HG03108 (cell line): ENCODE measurements at regions not wholly inside any gene's neighbourhood (a gene's known extent, or its start where the extent isn't known, plus 50 kb on each side); places are given as distances from the start of the nearest gene placed in this dataset.
"Not testable (repeated sequence)": the region's sequence is repeated elsewhere in the genome, so short reads cannot be mapped to it uniquely, and the experiment has no call there.

ENCODE experiments used
- ATAC-seq: cut with Tn5 transposase; IDR thresholded peaks from one replicate; pipeline ENCODE4 v1.9.1; 2021; ENCODE audit warnings: moderate library complexity; ENCODE audit not compliant: unreplicated experiment

GRCh38 chr2:53212576-53212975, 555.0 kb upstream of the CHAC2 start:
- ATAC-seq, result no peak

- ATAC-seq, result no peak
Measured at GRCh38 chr2:53211201-53211774, 556.3 kb upstream of the CHAC2 start.

GRCh38 chr2:53210538-53210937, 557.1 kb upstream of the CHAC2 start:
- ATAC-seq, result no peak

GRCh38 chr2:53209679-53210458, 557.7 kb upstream of the CHAC2 start:
- no peak for ATAC-seq

- no peak for ATAC-seq
Measured at GRCh38 chr2:53208815-53209214, 558.8 kb upstream of the CHAC2 start.

GRCh38 chr2:53206226-53206625, 561.4 kb upstream of the CHAC2 start:
- not testable (repeated sequence) for ATAC-seq

GRCh38 chr2:53202063-53202462, 565.5 kb upstream of the CHAC2 start:
- no peak for ATAC-seq

GRCh38 chr2:53200072-53200471, 567.5 kb upstream of the CHAC2 start:
- ATAC-seq, result no peak

- no peak for ATAC-seq
Measured at GRCh38 chr2:53188851-53189510, 578.6 kb upstream of the CHAC2 start.

- no peak for ATAC-seq
Measured at GRCh38 chr2:53183581-53183980, 584.0 kb upstream of the CHAC2 start.

- ATAC-seq, result no peak
Measured at GRCh38 chr2:53182601-53183000, 585.0 kb upstream of the CHAC2 start.

- no peak for ATAC-seq
Measured at GRCh38 chr2:53181759-53182158, 585.8 kb upstream of the CHAC2 start.

GRCh38 chr2:53177327-53177726, 590.3 kb upstream of the CHAC2 start:
- ATAC-seq, result no peak

- no peak for ATAC-seq
Measured at GRCh38 chr2:53174539-53174938, 593.1 kb upstream of the CHAC2 start.

- no peak for ATAC-seq
Measured at GRCh38 chr2:53173698-53174455, 593.7 kb upstream of the CHAC2 start.

- no peak for ATAC-seq
Measured at GRCh38 chr2:53173091-53173490, 594.5 kb upstream of the CHAC2 start.

GRCh38 chr2:53170466-53170865, 597.1 kb upstream of the CHAC2 start:
- no peak for ATAC-seq

- no peak for ATAC-seq
Measured at GRCh38 chr2:53167227-53167626, 600.4 kb upstream of the CHAC2 start.

GRCh38 chr2:53150146-53150545, 617.5 kb upstream of the CHAC2 start:
- no peak for ATAC-seq

GRCh38 chr2:53148221-53148620, 619.4 kb upstream of the CHAC2 start:
- no peak for ATAC-seq

GRCh38 chr2:53131416-53131815, 636.2 kb upstream of the CHAC2 start:
- ATAC-seq, result no peak
